Trophoblast cell (in vitro differentiated cells and primary cell): ENCODE measurements at regions not wholly inside any gene's neighbourhood (a gene's known extent, or its start where the extent isn't known, plus 50 kb on each side); places are given as distances from the start of the nearest gene placed in this dataset.

ENCODE experiments used
- DNase-seq, 2 donors: peaks; one replicate each; pipeline ENCODE4 v3.0.0-alpha.2; 2016
- H2AFZ ChIP-seq: 2 replicates; pipeline ENCODE4 v1.6.1; 2013; ENCODE audit warnings: low read length, moderate library complexity, mild to moderate bottlenecking; ENCODE audit not compliant: insufficient read depth, poor library complexity
- H2AK5ac ChIP-seq: 2 replicates; pipeline ENCODE4 v1.6.1; 2013; ENCODE audit warnings: mild to moderate bottlenecking, low read length
- H2BK120ac ChIP-seq: 2 replicates; pipeline ENCODE4 v1.6.1; 2013; ENCODE audit warnings: low read length, mild to moderate bottlenecking, moderate library complexity; ENCODE audit not compliant: insufficient read depth, poor library complexity
- H2BK12ac ChIP-seq: 2 replicates; pipeline ENCODE4 v1.6.1; 2013; ENCODE audit warnings: mild to moderate bottlenecking, low read length, moderate library complexity
- H2BK5ac ChIP-seq: 2 replicates; pipeline ENCODE4 v1.6.1; 2013; ENCODE audit warnings: low read length, low read depth, moderate library complexity, mild to moderate bottlenecking; ENCODE audit not compliant: poor library complexity
- H3K14ac ChIP-seq: 2 replicates; pipeline ENCODE4 v1.6.1; 2013; ENCODE audit warnings: mild to moderate bottlenecking, low read length
- H3K18ac ChIP-seq: 2 replicates; pipeline ENCODE4 v1.6.1; 2013; ENCODE audit warnings: mild to moderate bottlenecking, low read length
- H3K23ac ChIP-seq: 2 replicates; pipeline ENCODE4 v1.6.1; 2013; ENCODE audit warnings: low read length
- H3K27ac ChIP-seq: 2 replicates; pipeline ENCODE4 v1.5.1; 2013; ENCODE audit warnings: low read depth, mild to moderate bottlenecking, inconsistent platforms, low read length, moderate library complexity
- H3K27me3 ChIP-seq: 2 replicates; pipeline ENCODE4 v1.6.1; 2013; ENCODE audit warnings: inconsistent platforms, mild to moderate bottlenecking, low read length, moderate library complexity; ENCODE audit not compliant: insufficient read depth
- H3K36me3 ChIP-seq, 2 experiments: 1 replicate in 1 of 2; 2 replicates in 1 of 2; pipeline ENCODE4 v1.6.1; 2013; ENCODE audit warnings: low read length in 2 of 2, mild to moderate bottlenecking in 2 of 2, moderate library complexity in 1 of 2; ENCODE audit not compliant: insufficient read depth in 2 of 2, control insufficient read depth in 1 of 2
- H3K4ac ChIP-seq: 2 replicates; pipeline ENCODE4 v1.6.1; 2013; ENCODE audit warnings: low read depth, mild to moderate bottlenecking, low read length, moderate library complexity
- H3K4me1 ChIP-seq, 2 experiments: 1 replicate in 1 of 2; 2 replicates in 1 of 2; pipeline ENCODE4 v1.6.1; 2013; ENCODE audit warnings: low read length in 2 of 2, mild to moderate bottlenecking in 2 of 2, moderate library complexity in 1 of 2; ENCODE audit not compliant: insufficient read depth in 2 of 2, control insufficient read depth in 1 of 2
- H3K4me2 ChIP-seq: 2 replicates; pipeline ENCODE4 v1.6.1; 2013; ENCODE audit warnings: inconsistent platforms, mild to moderate bottlenecking, low read length, moderate library complexity
- H3K4me3 ChIP-seq: 2 replicates; pipeline ENCODE4 v1.5.1; 2013; ENCODE audit warnings: mild to moderate bottlenecking, low read depth, low read length, inconsistent platforms
- H3K79me1 ChIP-seq: one replicate; pipeline ENCODE4 v1.6.1; 2013; ENCODE audit warnings: low read length
- H3K79me2 ChIP-seq: 2 replicates; pipeline ENCODE4 v1.6.1; 2013; ENCODE audit warnings: low read length, mild to moderate bottlenecking; ENCODE audit not compliant: control insufficient read depth, insufficient read depth, poor library complexity
- H3K9ac ChIP-seq: 2 replicates; pipeline ENCODE4 v1.6.1; 2013; ENCODE audit warnings: mild to moderate bottlenecking, low read length
- H3K9me3 ChIP-seq: 2 replicates; pipeline ENCODE4 v1.6.1; 2013; ENCODE audit warnings: low read depth, mild to moderate bottlenecking, control low read depth, inconsistent platforms, low read length; ENCODE audit not compliant: insufficient read depth
- H4K12ac ChIP-seq: 2 replicates; pipeline ENCODE4 v1.6.1; 2013; ENCODE audit warnings: low read depth, mild to moderate bottlenecking, low read length, moderate library complexity
- H4K8ac ChIP-seq: 2 replicates; pipeline ENCODE4 v1.6.1; 2013; ENCODE audit warnings: low read depth, mild to moderate bottlenecking, low read length, moderate library complexity
- H4K91ac ChIP-seq: one replicate; pipeline ENCODE4 v1.6.1; 2013; ENCODE audit warnings: low read depth, mild to moderate bottlenecking, low read length, moderate library complexity
- WGBS: extraction: QIAGEN DNeasy Blood & Tissue Kit; methylation state at CpG from one replicate; pipeline ENCODE4 v1.1.7; 2013; ENCODE audit warnings: missing lambda C conversion rate; ENCODE audit not compliant: insufficient read length, insufficient coverage; ENCODE audit errors: extremely low coverage; 5-methylcytosine and 5-hydroxymethylcytosine counted together

DNA sequence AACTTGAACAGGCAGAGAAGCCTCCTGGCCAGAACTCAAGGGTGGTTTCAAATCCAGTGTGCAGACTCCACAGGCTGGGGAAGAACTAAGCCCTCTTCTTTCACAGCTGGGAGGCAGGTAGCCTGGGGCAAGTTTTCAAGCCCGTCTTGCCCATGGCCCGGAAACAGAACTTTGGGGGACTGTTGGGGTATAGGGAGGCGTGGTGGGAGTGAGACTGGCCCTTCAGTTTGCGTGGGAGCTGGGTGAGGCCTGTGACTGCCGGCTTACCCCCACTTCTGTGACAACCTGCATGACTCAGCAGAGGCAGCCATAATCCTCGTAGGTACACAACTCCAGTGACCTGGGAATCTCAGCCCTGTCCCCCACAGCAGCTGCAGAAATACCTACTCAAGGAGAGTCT is 1125.7 kb downstream of the HACE1 start:
- no peak overlapping the region for H4K8ac ChIP-seq
- H2AK5ac ChIP-seq, result no peak overlapping the region
- no peaks in the 10 kb centered on the region for H3K79me2 ChIP-seq
- no peak overlapping the region for H3K14ac ChIP-seq
- no peak overlapping the region for H3K4me2 ChIP-seq
- H3K4me1 ChIP-seq, result no peaks in the 10 kb centered on the region
- no peak overlapping the region for H3K9ac ChIP-seq
- no peak overlapping the region for H3K23ac ChIP-seq
- H3K9me3 ChIP-seq, result no peaks in the 10 kb centered on the region
- H3K4me3 ChIP-seq, result no peak overlapping the region
- no peak overlapping the region for H4K12ac ChIP-seq
- H4K91ac ChIP-seq, result no peak overlapping the region
- no peak overlapping the region for H3K27ac ChIP-seq
- H3K4ac ChIP-seq, result no peak overlapping the region
- no peaks in the 10 kb centered on the region for H3K27me3 ChIP-seq
- no peak overlapping the region for H2BK12ac ChIP-seq
- no peak overlapping the region for H3K18ac ChIP-seq
- H3K36me3 ChIP-seq, result no peaks in the 10 kb centered on the region
- H3K79me1 ChIP-seq, result no peaks in the 10 kb centered on the region
- H2AFZ ChIP-seq, result no peak overlapping the region
- H2BK120ac ChIP-seq, result no peak overlapping the region
- no peak for DNase-seq
- WGBS, result no CpG with 5 or more reads among the region's 6 CpGs
- no peak overlapping the region for H2BK5ac ChIP-seq

- H3K4me1 ChIP-seq, result no peaks in the 10 kb centered on the region
- H3K9me3 ChIP-seq, result no peaks in the 10 kb centered on the region
- peak in 1 of 2 donors; percentile 4 for DNase-seq
- H3K4me2 ChIP-seq, result no peak overlapping the region
- H2AFZ ChIP-seq, result no peak overlapping the region
- H3K14ac ChIP-seq, result no peak overlapping the region
- H2AK5ac ChIP-seq, result no peak overlapping the region
- H2BK120ac ChIP-seq, result no peak overlapping the region
- H3K79me2 ChIP-seq, result no peaks in the 10 kb centered on the region
- no peaks in the 10 kb centered on the region for H3K79me1 ChIP-seq
- H3K4ac ChIP-seq, result no peak overlapping the region
- H3K18ac ChIP-seq, result no peak overlapping the region
- no peak overlapping the region for H2BK12ac ChIP-seq
- no peaks in the 10 kb centered on the region for H3K36me3 ChIP-seq
- H3K27me3 ChIP-seq, result no peaks in the 10 kb centered on the region
- no peak overlapping the region for H2BK5ac ChIP-seq
- no peak overlapping the region for H3K23ac ChIP-seq
- H4K8ac ChIP-seq, result no peak overlapping the region
- no peak overlapping the region for H4K91ac ChIP-seq
- no peak overlapping the region for H4K12ac ChIP-seq
- no CpG with 5 or more reads among the region's 2 CpGs for WGBS
- H3K4me3 ChIP-seq, result no peak overlapping the region
- H3K27ac ChIP-seq, result no peak overlapping the region
- H3K9ac ChIP-seq, result no peak overlapping the region
Observed at GRCh38 chr6:103729658-103730057, 1130.1 kb downstream of the HACE1 start.

DNA sequence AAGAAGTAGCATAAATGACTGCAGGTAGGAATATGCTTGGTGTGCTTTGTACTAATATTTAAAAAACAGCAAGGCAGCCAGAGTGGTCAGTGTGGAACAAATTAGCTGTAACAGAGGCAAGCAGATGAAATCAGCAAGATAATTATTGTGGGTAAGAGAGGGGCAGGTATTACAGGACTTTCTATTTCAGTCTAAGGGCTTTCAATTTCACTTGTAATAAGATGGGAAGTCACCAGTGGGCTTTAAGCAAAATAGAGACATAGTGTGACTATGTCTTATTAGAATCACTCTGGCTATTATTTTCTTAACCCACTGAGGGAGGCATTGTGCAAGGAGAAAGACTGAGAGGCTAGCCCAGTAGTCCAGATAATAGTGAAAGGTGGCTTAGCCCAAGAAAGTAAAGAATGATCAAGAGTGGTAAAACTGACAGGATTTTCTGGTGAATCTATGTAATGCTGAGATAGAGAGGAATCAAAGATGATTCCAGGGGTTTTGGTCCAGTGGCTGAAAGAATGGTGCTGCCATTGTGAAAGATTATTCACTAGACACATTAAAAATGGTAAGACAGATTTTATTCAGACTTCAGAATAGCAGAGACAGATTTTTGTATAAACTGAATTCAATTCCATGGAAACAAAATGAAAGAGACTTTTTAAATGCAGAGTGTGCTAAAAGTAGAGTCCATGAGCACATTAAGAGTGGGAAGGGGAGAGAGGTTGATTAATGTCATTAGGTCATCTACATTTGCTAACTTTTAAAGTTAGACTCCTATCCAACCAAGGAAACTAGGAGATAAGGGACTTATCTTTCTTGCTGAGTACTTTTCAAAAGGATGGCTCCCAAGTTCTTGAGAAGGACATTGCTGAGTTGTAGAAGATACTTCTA is 1136.0 kb downstream of the HACE1 start:
- Histone ChIP-seq H4K8ac (no peak overlapping the region), H3K36me3 (no peaks in the 10 kb centered on the region), H3K27me3 (no peaks in the 10 kb centered on the region), H2BK5ac (no peak overlapping the region), H3K27ac (no peak overlapping the region), H3K4ac (no peak overlapping the region), H2BK12ac (no peak overlapping the region), H3K23ac (no peak overlapping the region), H2AFZ (no peak overlapping the region), H3K4me1 (no peaks in the 10 kb centered on the region), H3K14ac (no peak overlapping the region), H3K79me1 (no peaks in the 10 kb centered on the region), H4K12ac (no peak overlapping the region), H2BK120ac (no peak overlapping the region), H3K9ac (no peak overlapping the region), H3K4me3 (no peak overlapping the region), H4K91ac (no peak overlapping the region), H3K18ac (no peak overlapping the region), H3K9me3 (no peaks in the 10 kb centered on the region), H3K79me2 (no peaks in the 10 kb centered on the region), H3K4me2 (no peak overlapping the region), H2AK5ac (no peak overlapping the region)
- no peak for DNase-seq

DNA sequence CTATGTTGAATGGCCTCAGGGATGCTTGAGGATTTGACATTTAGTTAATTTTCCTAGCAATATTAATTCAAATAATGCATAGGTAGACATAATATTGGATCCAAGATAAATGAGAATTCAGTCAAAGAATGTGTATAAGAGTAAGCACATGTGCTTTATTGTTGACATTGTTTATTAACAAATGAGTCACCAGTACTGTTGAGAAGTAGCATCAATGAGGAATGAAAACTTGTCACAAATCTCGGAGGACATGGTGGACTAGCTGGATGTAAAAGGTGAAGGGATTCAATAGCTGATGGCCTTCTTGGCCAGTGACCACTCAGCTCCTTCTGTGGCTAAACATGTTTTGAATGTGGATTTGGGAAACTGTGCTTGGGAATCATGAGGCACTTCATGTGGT is 1137.0 kb downstream of the HACE1 start:
- H3K36me3 ChIP-seq, result no peaks in the 10 kb centered on the region
- no peak overlapping the region for H3K9ac ChIP-seq
- H3K23ac ChIP-seq, result no peak overlapping the region
- no peaks in the 10 kb centered on the region for H3K79me1 ChIP-seq
- H3K27ac ChIP-seq, result no peak overlapping the region
- H4K8ac ChIP-seq, result no peak overlapping the region
- H4K12ac ChIP-seq, result no peak overlapping the region
- no peak overlapping the region for H2BK5ac ChIP-seq
- no peak overlapping the region for H4K91ac ChIP-seq
- H2AK5ac ChIP-seq, result no peak overlapping the region
- H3K27me3 ChIP-seq, result no peaks in the 10 kb centered on the region
- H3K4me3 ChIP-seq, result no peak overlapping the region
- H3K18ac ChIP-seq, result no peak overlapping the region
- no peaks in the 10 kb centered on the region for H3K79me2 ChIP-seq
- no CpG with 5 or more reads among the region's 1 CpG for WGBS
- no peaks in the 10 kb centered on the region for H3K9me3 ChIP-seq
- no peak overlapping the region for H3K4ac ChIP-seq
- no peak overlapping the region for H2BK12ac ChIP-seq
- no peak overlapping the region for H2BK120ac ChIP-seq
- no peaks in the 10 kb centered on the region for H3K4me1 ChIP-seq
- H3K4me2 ChIP-seq, result no peak overlapping the region
- H3K14ac ChIP-seq, result no peak overlapping the region
- no peak overlapping the region for H2AFZ ChIP-seq
- no peak for DNase-seq
